Body of pancreas (tissue), 4 donors: ENCODE measurements at regions not wholly inside any gene's neighbourhood (a gene's known extent, or its start where the extent isn't known, plus 50 kb on each side); places are given as distances from the start of the nearest gene placed in this dataset.

Source experiments
- POLR2A ChIP-seq, 3 donors: fragments of 450-650 bp; IDR thresholded peaks; one replicate each; pipeline ENCODE4 v1.6.1; 2016; ENCODE audit warnings: antibody characterized with exemption in 3 of 3, mild to moderate bottlenecking in 2 of 3
- TF ChIP-seq, protein P1 (sequence below), 7 experiments: fragments of 450-650 bp in 4 of 7; fragments of 200-600 bp in 3 of 7; sonication (generic) in 3 of 7; IDR thresholded peaks; one replicate each; pipeline ENCODE4 v1.5.1; 2016 to 2019; ENCODE audit warnings: antibody characterized with exemption in 7 of 7

DNA sequence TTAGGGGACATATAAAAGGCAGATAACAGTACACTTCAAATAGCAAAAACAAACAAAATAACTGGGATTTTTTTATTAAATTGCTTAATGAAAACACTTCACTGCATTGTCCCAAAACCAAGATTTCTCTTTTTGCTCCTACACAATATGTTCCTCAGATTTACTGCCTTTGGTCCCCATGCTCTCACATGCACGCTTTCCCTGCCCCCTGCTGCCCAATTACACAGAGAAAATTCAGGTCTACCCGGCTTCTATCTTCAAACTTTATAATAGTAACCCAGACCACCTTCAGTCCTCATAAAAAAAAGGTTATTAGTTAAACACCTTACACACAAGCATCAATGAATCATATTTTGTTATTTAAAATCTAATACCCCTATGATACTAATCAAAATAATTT is 673.8 kb upstream of the HS3ST5 start:
- TF ChIP-seq, protein P1, sequence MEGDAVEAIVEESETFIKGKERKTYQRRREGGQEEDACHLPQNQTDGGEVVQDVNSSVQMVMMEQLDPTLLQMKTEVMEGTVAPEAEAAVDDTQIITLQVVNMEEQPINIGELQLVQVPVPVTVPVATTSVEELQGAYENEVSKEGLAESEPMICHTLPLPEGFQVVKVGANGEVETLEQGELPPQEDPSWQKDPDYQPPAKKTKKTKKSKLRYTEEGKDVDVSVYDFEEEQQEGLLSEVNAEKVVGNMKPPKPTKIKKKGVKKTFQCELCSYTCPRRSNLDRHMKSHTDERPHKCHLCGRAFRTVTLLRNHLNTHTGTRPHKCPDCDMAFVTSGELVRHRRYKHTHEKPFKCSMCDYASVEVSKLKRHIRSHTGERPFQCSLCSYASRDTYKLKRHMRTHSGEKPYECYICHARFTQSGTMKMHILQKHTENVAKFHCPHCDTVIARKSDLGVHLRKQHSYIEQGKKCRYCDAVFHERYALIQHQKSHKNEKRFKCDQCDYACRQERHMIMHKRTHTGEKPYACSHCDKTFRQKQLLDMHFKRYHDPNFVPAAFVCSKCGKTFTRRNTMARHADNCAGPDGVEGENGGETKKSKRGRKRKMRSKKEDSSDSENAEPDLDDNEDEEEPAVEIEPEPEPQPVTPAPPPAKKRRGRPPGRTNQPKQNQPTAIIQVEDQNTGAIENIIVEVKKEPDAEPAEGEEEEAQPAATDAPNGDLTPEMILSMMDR (IDR thresholded peaks at IDR 0.05): no peak
- no peak for TF ChIP-seq POLR2A (IDR thresholded peaks at IDR 0.05)
